GM19324 (cell line): ENCODE measurements at regions not wholly inside any gene's neighbourhood (a gene's known extent, or its start where the extent isn't known, plus 50 kb on each side); places are given as distances from the start of the nearest gene placed in this dataset.
"Not testable (repeated sequence)": the region's sequence is repeated elsewhere in the genome, so short reads cannot be mapped to it uniquely, and the experiment has no call there.

ENCODE experiments used
- ATAC-seq: cut with Tn5 transposase; IDR thresholded peaks from one replicate; pipeline ENCODE4 v1.9.1; 2021; ENCODE audit warnings: mild to moderate bottlenecking, moderate library complexity; ENCODE audit not compliant: unreplicated experiment, low FRiP score

- ATAC-seq = no peak
Measured at GRCh38 chr2:125576558-125576957, 1079.4 kb upstream of the GYPC start.

- no peak for ATAC-seq
Measured at GRCh38 chr2:125581557-125581956, 1074.4 kb upstream of the GYPC start.

GRCh38 chr2:125582516-125582915, 1073.4 kb upstream of the GYPC start:
- no peak for ATAC-seq

- no peak for ATAC-seq
Measured at GRCh38 chr2:125584732-125585131, 1071.2 kb upstream of the GYPC start.

- ATAC-seq = no peak
Measured at GRCh38 chr2:125588780-125589179, 1067.2 kb upstream of the GYPC start.

- no peak for ATAC-seq
Measured at GRCh38 chr2:125591954-125592353, 1064.0 kb upstream of the GYPC start.

GRCh38 chr2:125593036-125593435, 1062.9 kb upstream of the GYPC start:
- ATAC-seq = no peak

GRCh38 chr2:125596612-125597011, 1059.3 kb upstream of the GYPC start:
- ATAC-seq = no peak

GRCh38 chr2:125615438-125615837, 1040.5 kb upstream of the GYPC start:
- ATAC-seq = no peak

GRCh38 chr2:125630377-125630776, 1025.6 kb upstream of the GYPC start:
- no peak for ATAC-seq

- ATAC-seq = no peak
Measured at GRCh38 chr2:125634662-125635061, 1021.3 kb upstream of the GYPC start.

- ATAC-seq = no peak
Measured at GRCh38 chr2:125638345-125638744, 1017.6 kb upstream of the GYPC start.

- ATAC-seq = no peak
Measured at GRCh38 chr2:125642032-125642431, 1013.9 kb upstream of the GYPC start.

GRCh38 chr2:125643128-125643527, 1012.8 kb upstream of the GYPC start:
- ATAC-seq = no peak

- ATAC-seq = no peak
Measured at GRCh38 chr2:125643585-125643984, 1012.4 kb upstream of the GYPC start.

GRCh38 chr2:125644257-125644656, 1011.7 kb upstream of the GYPC start:
- no peak for ATAC-seq

- ATAC-seq = no peak
Measured at GRCh38 chr2:125652280-125652679, 1003.7 kb upstream of the GYPC start.

GRCh38 chr2:125654226-125654625, 1001.7 kb upstream of the GYPC start:
- ATAC-seq = no peak

GRCh38 chr2:125656190-125656589, 999.8 kb upstream of the GYPC start:
- ATAC-seq = no peak

GRCh38 chr2:125658583-125658982, 997.4 kb upstream of the GYPC start:
- ATAC-seq = no peak

- ATAC-seq = not testable (repeated sequence)
Measured at GRCh38 chr2:125660369-125660768, 995.6 kb upstream of the GYPC start.

- no peak for ATAC-seq
Measured at GRCh38 chr2:125667630-125668029, 988.3 kb upstream of the GYPC start.

GRCh38 chr2:125679903-125680302, 976.1 kb upstream of the GYPC start:
- no peak for ATAC-seq
